H1 (cell line): ENCODE measurements at regions not wholly inside any gene's neighbourhood (a gene's known extent, or its start where the extent isn't known, plus 50 kb on each side); places are given as distances from the start of the nearest gene placed in this dataset.

Experiments used
- CTCF ChIA-PET: fragments of 300-600 bp; sonication (Branson Sonifier 250); formaldehyde crosslinking; loops from one replicate; lab custom pipeline; 2021; ENCODE audit not compliant: partially characterized antibody; lab: Charles Lee
- POLR2A ChIA-PET: fragments of 300-600 bp; sonication (Branson Sonifier 250); formaldehyde crosslinking; loops from one replicate; lab custom pipeline; 2021; ENCODE audit warnings: inconsistent platforms; ENCODE audit not compliant: partially characterized antibody; lab: Charles Lee
- DNase-seq, 2 experiments: peaks; one replicate each; pipeline versions ENCODE4 v3.0.0 to v3.0.0-alpha.2; 2010 to 2022; ENCODE audit warnings: low spot score in 2 of 2, low read depth in 1 of 2, mixed read lengths in 1 of 2
- FAIRE-seq: peaks from 2 replicates; lab custom pipeline; 2011; peaks lifted over from hg19 to GRCh38; lab: Jason Lieb, UNC
- H2AFZ ChIP-seq: 2 replicates; pipeline ENCODE4 v1.8.1; 2012; ENCODE audit warnings: low read length, inconsistent platforms
- H2AK5ac ChIP-seq: 2 replicates; pipeline ENCODE4 v1.6.1; 2013; ENCODE audit warnings: low read depth, low read length
- H2BK120ac ChIP-seq: replicated peaks from 2 replicates; pipeline ENCODE3; 2013; ENCODE audit warnings: low read depth, low read length, inconsistent platforms
- H2BK12ac ChIP-seq: 2 replicates; pipeline ENCODE4 v1.6.1; 2013; ENCODE audit warnings: low read depth, low read length
- H2BK15ac ChIP-seq: 2 replicates; pipeline ENCODE4 v1.6.1; 2013; ENCODE audit warnings: low read length
- H2BK20ac ChIP-seq: 2 replicates; pipeline ENCODE4 v1.6.1; 2013; ENCODE audit warnings: low read length
- H2BK5ac ChIP-seq: 2 replicates; pipeline ENCODE4 v1.6.1; 2013; ENCODE audit warnings: low read depth, low read length
- H3K14ac ChIP-seq: 2 replicates; pipeline ENCODE4 v1.6.1; 2013; ENCODE audit warnings: inconsistent platforms; ENCODE audit not compliant: insufficient read length
- H3K18ac ChIP-seq: 2 replicates; pipeline ENCODE4 v1.6.1; 2013; ENCODE audit warnings: low read length; ENCODE audit errors: extremely low read depth
- H3K23ac ChIP-seq: 2 replicates; pipeline ENCODE4 v1.6.1; 2013; ENCODE audit warnings: inconsistent platforms; ENCODE audit not compliant: insufficient read length
- H3K23me2 ChIP-seq: 2 replicates; pipeline ENCODE4 v1.6.1; 2013; ENCODE audit warnings: low read depth, low read length
- H3K27ac ChIP-seq: 2 replicates; pipeline ENCODE4 v1.6.1; 2011; ENCODE audit warnings: low read depth, low read length, inconsistent platforms
- H3K27me3 ChIP-seq, 4 experiments: replicated peaks in 1 of 4; 1 replicate in 1 of 4; 2 replicates in 3 of 4; pipeline versions ENCODE4 v1.6.1 to v1.8.1; 2011 to 2013; ENCODE audit warnings: low read length in 3 of 4, mild to moderate bottlenecking in 3 of 4, inconsistent platforms in 2 of 4, mixed read lengths in 2 of 4, moderate library complexity in 1 of 4; ENCODE audit not compliant: control insufficient read depth in 3 of 4, insufficient read depth in 3 of 4; ENCODE audit errors: extremely low read depth in 1 of 4
- H3K36me3 ChIP-seq, 4 experiments: 2 replicates each; pipeline versions ENCODE4 v1.6.1 to v1.8.1; 2011 to 2013; ENCODE audit warnings: mild to moderate bottlenecking in 4 of 4, low read length in 3 of 4, moderate library complexity in 2 of 4, control low read depth in 1 of 4, inconsistent platforms in 1 of 4; ENCODE audit not compliant: insufficient read depth in 4 of 4, control insufficient read depth in 2 of 4
- H3K4ac ChIP-seq: replicated peaks from 2 replicates; pipeline ENCODE3; 2013; ENCODE audit warnings: low read length, low read depth, mixed read lengths, inconsistent platforms; ENCODE audit not compliant: insufficient read length
- H3K4me1 ChIP-seq, 4 experiments: replicated peaks in 1 of 4; 1 replicate in 1 of 4; 2 replicates in 3 of 4; pipeline versions ENCODE4 v1.6.1 to v1.8.1; 2011 to 2013; ENCODE audit warnings: low read length in 3 of 4, inconsistent platforms in 2 of 4, mixed read lengths in 1 of 4; ENCODE audit not compliant: insufficient read depth in 4 of 4, control insufficient read depth in 3 of 4
- H3K4me2 ChIP-seq, 2 experiments: 2 replicates each; pipeline versions ENCODE4 v1.6.1 to v1.8.1; 2011 to 2013; ENCODE audit warnings: low read depth in 2 of 2, low read length in 2 of 2, control low read depth in 1 of 2, inconsistent platforms in 1 of 2, mild to moderate bottlenecking in 1 of 2; ENCODE audit not compliant: insufficient read depth in 1 of 2
- H3K4me3 ChIP-seq, 4 experiments: fragments of 200-600, 300-600 bp in 1 of 4; sonication (generic), shearing (Covaris generic), sonication (Bioruptor Twin) in 1 of 4; 2 replicates each; pipeline versions ENCODE4 v1.5.1 to v1.8.1; 2011 to 2016; ENCODE audit warnings: low read length in 4 of 4, low read depth in 3 of 4, control low read depth in 2 of 4, inconsistent platforms in 2 of 4, mild to moderate bottlenecking in 2 of 4, mixed read lengths in 1 of 4, moderate library complexity in 1 of 4; ENCODE audit not compliant: insufficient read depth in 2 of 4; ENCODE audit errors: extremely low read depth in 1 of 4
- H3K56ac ChIP-seq: replicated peaks from 2 replicates; pipeline ENCODE3; 2013; ENCODE audit warnings: low read depth, mild to moderate bottlenecking, mixed read lengths, low read length, inconsistent platforms; ENCODE audit not compliant: insufficient read length
- H3K79me1 ChIP-seq: 2 replicates; pipeline ENCODE4 v1.6.1; 2013; ENCODE audit warnings: low read depth, low read length, control low read depth
- H3K79me2 ChIP-seq, 2 experiments: 2 replicates each; pipeline versions ENCODE4 v1.6.1 to v1.8.1; 2012 to 2013; ENCODE audit warnings: low read length in 2 of 2, mild to moderate bottlenecking in 2 of 2, inconsistent platforms in 1 of 2; ENCODE audit not compliant: insufficient read depth in 2 of 2, control insufficient read depth in 1 of 2
- H3K9ac ChIP-seq, 4 experiments: replicated peaks in 1 of 4; 1 replicate in 1 of 4; 2 replicates in 3 of 4; pipeline versions ENCODE4 v1.6.1 to v1.8.1; 2011 to 2013; ENCODE audit warnings: low read depth in 3 of 4, low read length in 3 of 4, control low read depth in 2 of 4, mild to moderate bottlenecking in 2 of 4, moderate library complexity in 2 of 4, inconsistent platforms in 1 of 4; ENCODE audit errors: extremely low read depth in 1 of 4
- H3K9me3 ChIP-seq, 2 experiments: 2 replicates each; pipeline versions ENCODE4 v1.6.1 to v1.8.1; 2012 to 2013; ENCODE audit warnings: mild to moderate bottlenecking in 2 of 2, moderate library complexity in 2 of 2, control low read depth in 1 of 2, inconsistent platforms in 1 of 2, low read depth in 1 of 2, low read length in 1 of 2, mixed read lengths in 1 of 2; ENCODE audit not compliant: insufficient read depth in 2 of 2
- H4K20me1 ChIP-seq, 2 experiments: replicated peaks in 1 of 2; 2 replicates each; pipeline versions ENCODE3 to v1.8.1; 2011 to 2013; ENCODE audit warnings: inconsistent platforms in 2 of 2, low read length in 2 of 2, mild to moderate bottlenecking in 1 of 2; ENCODE audit not compliant: insufficient read depth in 2 of 2, control insufficient read depth in 1 of 2
- H4K5ac ChIP-seq: 2 replicates; pipeline ENCODE4 v1.6.1; 2013; ENCODE audit warnings: low read length, low read depth, mixed read lengths, inconsistent platforms; ENCODE audit not compliant: insufficient read length
- H4K8ac ChIP-seq: 2 replicates; pipeline ENCODE4 v1.8.0; 2013; ENCODE audit warnings: mild to moderate bottlenecking, moderate library complexity, low read length, inconsistent platforms; ENCODE audit not compliant: insufficient read depth; ENCODE audit errors: extremely low read depth
- H4K91ac ChIP-seq: replicated peaks from 2 replicates; pipeline ENCODE3; 2013; ENCODE audit warnings: low read length, mixed read lengths, inconsistent platforms; ENCODE audit not compliant: insufficient read length
- ASH2L ChIP-seq: fragments of 200-600, 300-600 bp; sonication (generic); IDR thresholded peaks from one replicate; pipeline ENCODE4 v1.7.1; 2017; ENCODE audit warnings: low read length
- BRCA1 ChIP-seq: IDR thresholded peaks from 2 replicates; pipeline ENCODE4 v1.6.1; 2012; ENCODE audit warnings: low read depth, low read length, improper control_type of control experiment
- CBX8 ChIP-seq: fragments of 300-800, 300-1000 bp; sonication (generic); IDR thresholded peaks from 2 replicates; pipeline ENCODE4 v1.7.1; 2016; ENCODE audit warnings: low read depth, low read length, borderline replicate concordance
- CTBP2 ChIP-seq: IDR thresholded peaks from 2 replicates; pipeline ENCODE4 v1.7.0; 2011; ENCODE audit warnings: borderline replicate concordance, mild to moderate bottlenecking, moderate library complexity, mixed read lengths, low read length; ENCODE audit not compliant: insufficient read depth, insufficient read length
- EGR1 ChIP-seq: IDR thresholded peaks from 2 replicates; pipeline ENCODE4 v1.6.1; 2011; ENCODE audit warnings: low read depth, low read length, borderline replicate concordance
- EP300 ChIP-seq, 2 experiments: IDR thresholded peaks; 1 replicate in 1 of 2; 2 replicates in 1 of 2; pipeline ENCODE4 v1.6.1; 2011 to 2012; ENCODE audit warnings: low read depth in 2 of 2, low read length in 2 of 2, mild to moderate bottlenecking in 2 of 2, borderline replicate concordance in 1 of 2, inconsistent platforms in 1 of 2, moderate library complexity in 1 of 2
- JUN ChIP-seq: IDR thresholded peaks from 2 replicates; pipeline ENCODE4 v1.6.1; 2011; ENCODE audit warnings: low read depth, mild to moderate bottlenecking, improper control_type of control experiment, low read length
- KDM1A ChIP-seq: fragments of 200-600, 300-600 bp; sonication (generic); IDR thresholded peaks from 2 replicates; pipeline ENCODE4 v1.7.1; 2016; ENCODE audit warnings: mild to moderate bottlenecking, low read length, borderline replicate concordance
- KDM5A ChIP-seq: fragments of 200-600 bp; IDR thresholded peaks from 2 replicates; pipeline ENCODE4 v1.7.1; 2012; ENCODE audit warnings: mild to moderate bottlenecking, low read length, inconsistent platforms, mixed read lengths
- POU5F1 ChIP-seq: IDR thresholded peaks from 2 replicates; pipeline ENCODE4 v1.6.1; 2011; ENCODE audit warnings: low read depth, mild to moderate bottlenecking, low read length, moderate library complexity
- RBBP5 ChIP-seq: IDR thresholded peaks from 2 replicates; pipeline ENCODE4 v1.7.1; 2012; ENCODE audit warnings: low read depth, mild to moderate bottlenecking, inconsistent platforms, low read length, moderate library complexity, borderline replicate concordance
- RFX5 ChIP-seq: IDR thresholded peaks from 2 replicates; pipeline ENCODE4 v1.6.1; 2011; ENCODE audit warnings: low read depth, low read length, improper control_type of control experiment, borderline replicate concordance
- TAF7 ChIP-seq: optimal IDR thresholded peaks from 2 replicates; pipeline ENCODE3; 2011; ENCODE audit warnings: low read depth, mild to moderate bottlenecking, inconsistent platforms, low read length, moderate library complexity, borderline replicate concordance
- TEAD4 ChIP-seq: IDR thresholded peaks from 2 replicates; pipeline ENCODE4 v1.6.1; 2012; ENCODE audit warnings: low read depth, low read length, inconsistent platforms, mixed read lengths
- YY1 ChIP-seq: IDR thresholded peaks from 2 replicates; pipeline ENCODE4 v1.6.1; 2011; ENCODE audit warnings: low read depth, mild to moderate bottlenecking, low read length
- WGBS, 2 experiments: shearing (Covaris generic) in 1 of 2; methylation state at CpG; one replicate each; pipeline versions ENCODE4 v1.1.6 to v1.1.7; 2013 to 2015; ENCODE audit warnings: low lambda C conversion rate in 2 of 2, mixed read lengths in 2 of 2, inconsistent platforms in 1 of 2, low coverage in 1 of 2, missing lambda C conversion rate in 1 of 2; ENCODE audit not compliant: insufficient replicate concordance in 2 of 2, insufficient coverage in 1 of 2, insufficient read length in 1 of 2; ENCODE audit errors: extremely low coverage in 1 of 2, missing lambda C conversion rate in 1 of 2; 5-methylcytosine and 5-hydroxymethylcytosine counted together

GRCh38 chr16:86949116-86949515, 368.1 kb downstream of the C16orf95 start:
- no peak overlapping the region for H2AFZ ChIP-seq
- no peak overlapping the region for H4K5ac ChIP-seq
- no peak overlapping the region for H4K91ac ChIP-seq
- H2BK20ac ChIP-seq = no peak overlapping the region
- H4K8ac ChIP-seq = no peak overlapping the region
- 78% methylated on average over 14 of the region's 14 CpGs; no CpG with 5 or more reads in 1 of the 2 experiments for WGBS, 2 experiments
- no peak overlapping the region for H3K4me2 ChIP-seq
- peaks cover 0 to 6% of the 10 kb centered on the region in 2 experiments; a peak in 1 of 4 replicates for H3K9me3 ChIP-seq
- no peak overlapping the region for H2BK12ac ChIP-seq
- H3K23me2 ChIP-seq = peaks cover 8% of the 10 kb centered on the region; the same call in 1 of the 2 replicates
- no peak overlapping the region for H3K14ac ChIP-seq
- ChIA-PET POLR2A (interaction anchor here (1.0 kb wide), 1 partner anchor 25 kb away, joined by 3 read pairs; no protein-coding TSS in a partner anchor), CTCF (interaction anchor here (0.6 to 2.8 kb wide), 3 partner anchors 10 to 75 kb away, joined by 3 to 10 read pairs (median 3); no protein-coding TSS in a partner anchor)
- no peaks in the 10 kb centered on the region for H3K79me1 ChIP-seq
- H3K27me3 ChIP-seq = no peaks in the 10 kb centered on the region
- no peak overlapping the region for H3K9ac ChIP-seq
- no peak overlapping the region for H3K4me3 ChIP-seq
- no peak overlapping the region for H2BK15ac ChIP-seq
- no peak overlapping the region for H3K23ac ChIP-seq
- peaks cover 0 to 11% (median 2%) of the 10 kb centered on the region in 4 experiments; a peak in 2 of 7 replicates for H3K4me1 ChIP-seq
- peaks cover 0 to 4% of the 10 kb centered on the region in 2 experiments for H4K20me1 ChIP-seq
- H2BK120ac ChIP-seq = no peak overlapping the region
- H3K18ac ChIP-seq = no peak overlapping the region
- H3K36me3 ChIP-seq = no peaks in the 10 kb centered on the region
- no peak overlapping the region for H2BK5ac ChIP-seq
- FAIRE-seq (no peak), DNase-seq (no peak)
- H3K27ac ChIP-seq = no peak overlapping the region
- H3K79me2 ChIP-seq = no peaks in the 10 kb centered on the region
- no peak overlapping the region for H3K56ac ChIP-seq
- H3K4ac ChIP-seq = no peak overlapping the region
- H2AK5ac ChIP-seq = no peak overlapping the region
- TF ChIP-seq EGR1 (no peak), RFX5 (no peak), KDM1A (no peak), TEAD4 (no peak), TAF7 (no peak), CTBP2 (no peak), YY1 (no peak), JUN (no peak), RBBP5 (no peak), ASH2L (no peak), POU5F1 (no peak), EP300 (IDR thresholded peaks at IDR 0.05; ENCODE audit: borderline replicate concordance in 1 of 2, low read depth in 2 of 2, low read length in 2 of 2) (no peak), CBX8 (no peak), KDM5A (no peak), BRCA1 (no peak)
